ENCODE measurements at regions not wholly inside any gene's neighbourhood (a gene's known extent, or its start where the extent isn't known, plus 50 kb on each side); places are given as distances from the start of the nearest gene placed in this dataset.

- TF ChIP-seq REST (IDR thresholded peaks at IDR 0.05; ENCODE audit: low read depth, low read length) (no peak), NRF1 (conservative IDR thresholded peaks at IDR 0.05; ENCODE audit: low read depth, low read length) (no peak)
Observed at GRCh38 chr13:67614013-67614412, 383.9 kb upstream of the PCDH9 start (continued).

DNA sequence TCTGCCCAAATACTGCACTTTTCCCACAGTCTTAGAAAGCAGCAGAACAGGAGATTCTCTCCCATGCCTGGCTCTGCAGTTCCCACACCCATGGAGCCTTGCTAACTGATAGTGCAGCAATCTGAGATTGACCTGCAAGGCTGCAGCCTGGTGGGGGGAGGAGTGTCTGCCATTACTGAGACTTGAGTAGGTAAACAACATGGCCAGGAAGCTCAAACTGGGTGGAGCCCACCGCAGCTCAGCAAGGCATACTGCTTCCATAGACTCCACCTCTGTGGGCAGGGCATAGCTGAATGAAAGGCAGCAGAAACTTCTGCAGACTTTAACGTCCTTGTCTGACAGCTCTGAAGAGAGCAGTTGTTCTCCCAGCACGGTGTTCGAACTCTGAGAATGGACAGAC, 358.5 kb upstream of the PCDH9 start:
- Histone ChIP-seq H3K9ac (ENCODE audit: control insufficient read depth, insufficient read depth, low read length) (no peak overlapping the region), H3K79me2 (ENCODE audit: control insufficient read depth, insufficient read depth, low read length) (no peaks in the 10 kb centered on the region), H2AFZ (ENCODE audit: control insufficient read depth, low read depth, low read length) (no peak overlapping the region), H3K36me3 (ENCODE audit: control insufficient read depth in 2 of 2, insufficient read depth in 2 of 2, low read length in 1 of 2) (no peaks in the 10 kb centered on the region), H3K4me3 (no peak overlapping the region), H3K4me1 (ENCODE audit: control insufficient read depth, insufficient read depth, low read length) (no peaks in the 10 kb centered on the region), H3K9me3 (replicated peaks; ENCODE audit: control insufficient read depth, insufficient read depth, low read length) (no peaks in the 10 kb centered on the region), H3K4me2 (ENCODE audit: control insufficient read depth, insufficient read depth) (no peak overlapping the region), H4K20me1 (ENCODE audit: control insufficient read depth, insufficient read depth) (no peaks in the 10 kb centered on the region), H3K27me3 (replicated peaks in 1 of 2; ENCODE audit: control insufficient read depth in 2 of 2, insufficient read depth in 2 of 2, low read length in 1 of 2) (no peaks in the 10 kb centered on the region), H3K27ac (ENCODE audit: control insufficient read depth, insufficient read depth) (no peak overlapping the region)
- BruUV-seq (replicated peaks): no TSS peak
- WGBS (ENCODE audit: insufficient coverage, insufficient replicate concordance, low lambda C conversion rate, missing lambda C conversion rate): 14% methylated on average over 4 of the region's 4 CpGs
- TF ChIP-seq NR2C1 (IDR thresholded peaks at IDR 0.05) (no peak), IKZF2 (IDR thresholded peaks at IDR 0.05) (no peak), MYB (IDR thresholded peaks at IDR 0.05; ENCODE audit: borderline replicate concordance, low read depth, low read length) (no peak), SUZ12 (IDR thresholded peaks at IDR 0.05; ENCODE audit: unreplicated experiment) (no peak), CBX5 (IDR thresholded peaks at IDR 0.05; ENCODE audit: low read depth) (no peak), JUND (IDR thresholded peaks at IDR 0.05; ENCODE audit: low read depth, low read length) (no peak), CTCF (IDR thresholded peaks at IDR 0.05 in 2 of 3, conservative IDR thresholded peaks at IDR 0.05 in 1 of 3; ENCODE audit: control insufficient read depth in 2 of 3, extremely low read depth in 1 of 3, insufficient read depth in 1 of 3, low read depth in 3 of 3, low read length in 3 of 3) (no peak)
- in situ Hi-C loops (cut with MboI) (no loop called here), intact Hi-C loops (cut with micrococcal nuclease; ENCODE audit: unreplicated experiment) (no loop called here)
- ATAC-seq (no peak), DNase-seq (ENCODE audit: low read depth, low spot score) (no peak), FAIRE-seq (no peak)
- ChIA-PET CTCF (no interaction called here), RAD21 (ENCODE audit: unreplicated experiment) (no interaction called here), SMC1A (ENCODE audit: uncharacterized antibody, unreplicated experiment) (no interaction called here), POLR2A (no interaction called here)
